OCI-LY1 (cell line): ENCODE measurements at regions not wholly inside any gene's neighbourhood (a gene's known extent, or its start where the extent isn't known, plus 50 kb on each side); places are given as distances from the start of the nearest gene placed in this dataset.

ENCODE experiments used
- EZH2 ChIP-seq: fragments of 200-600 bp; sonication (generic), shearing (Covaris generic); IDR thresholded peaks from 2 replicates; pipeline ENCODE4 v1.8.0; 2017; ENCODE audit warnings: borderline replicate concordance, mixed run types, mild to moderate bottlenecking, antibody characterized with exemption, low read length, moderate library complexity, mixed read lengths
- TF ChIP-seq, protein P1 (sequence below): fragments of 200-600 bp; sonication (generic), shearing (Covaris generic); IDR thresholded peaks from 2 replicates; pipeline ENCODE4 v1.5.1; 2017; ENCODE audit warnings: mild to moderate bottlenecking, antibody characterized with exemption, low read length, moderate library complexity, mixed read lengths

- TF ChIP-seq, protein P1, sequence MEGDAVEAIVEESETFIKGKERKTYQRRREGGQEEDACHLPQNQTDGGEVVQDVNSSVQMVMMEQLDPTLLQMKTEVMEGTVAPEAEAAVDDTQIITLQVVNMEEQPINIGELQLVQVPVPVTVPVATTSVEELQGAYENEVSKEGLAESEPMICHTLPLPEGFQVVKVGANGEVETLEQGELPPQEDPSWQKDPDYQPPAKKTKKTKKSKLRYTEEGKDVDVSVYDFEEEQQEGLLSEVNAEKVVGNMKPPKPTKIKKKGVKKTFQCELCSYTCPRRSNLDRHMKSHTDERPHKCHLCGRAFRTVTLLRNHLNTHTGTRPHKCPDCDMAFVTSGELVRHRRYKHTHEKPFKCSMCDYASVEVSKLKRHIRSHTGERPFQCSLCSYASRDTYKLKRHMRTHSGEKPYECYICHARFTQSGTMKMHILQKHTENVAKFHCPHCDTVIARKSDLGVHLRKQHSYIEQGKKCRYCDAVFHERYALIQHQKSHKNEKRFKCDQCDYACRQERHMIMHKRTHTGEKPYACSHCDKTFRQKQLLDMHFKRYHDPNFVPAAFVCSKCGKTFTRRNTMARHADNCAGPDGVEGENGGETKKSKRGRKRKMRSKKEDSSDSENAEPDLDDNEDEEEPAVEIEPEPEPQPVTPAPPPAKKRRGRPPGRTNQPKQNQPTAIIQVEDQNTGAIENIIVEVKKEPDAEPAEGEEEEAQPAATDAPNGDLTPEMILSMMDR: no peak
- no peak for TF ChIP-seq EZH2
These were observed 154.8 kb upstream of the SLC35B3 start for GRCh38 chr6:8589941-8590729.
